Lower lobe of right lung (tissue), 2 donors: ENCODE measurements at regions not wholly inside any gene's neighbourhood (a gene's known extent, or its start where the extent isn't known, plus 50 kb on each side); places are given as distances from the start of the nearest gene placed in this dataset.
"Not testable (repeated sequence)": the region's sequence is repeated elsewhere in the genome, so short reads cannot be mapped to it uniquely, and the experiment has no call there.

Experiments
- ATAC-seq, 2 donors: fragments of 200-7000 bp; cut with Tn5 transposase; one replicate each; pipeline ENCODE4 v1.9.1; 2020 to 2022; ENCODE audit warnings: mild to moderate bottlenecking in 2 of 2, moderate library complexity in 2 of 2
- DNase-seq: peaks from one replicate; pipeline ENCODE4 v3.0.0-alpha.2; 2020
- H3K27ac ChIP-seq: fragments of 200-600 bp; one replicate; pipeline ENCODE4 v1.8.0; 2022
- H3K27me3 ChIP-seq: fragments of 200-600 bp; one replicate; pipeline ENCODE4 v1.8.0; 2022; ENCODE audit warnings: low read depth
- H3K36me3 ChIP-seq: fragments of 200-600 bp; one replicate; pipeline ENCODE4 v1.8.0; 2022; ENCODE audit warnings: mild to moderate bottlenecking
- H3K4me1 ChIP-seq: fragments of 200-600 bp; one replicate; pipeline ENCODE4 v1.8.0; 2022
- H3K4me3 ChIP-seq: fragments of 200-600 bp; one replicate; pipeline ENCODE4 v1.8.0; 2022; ENCODE audit warnings: mild to moderate bottlenecking
- H3K9me3 ChIP-seq: fragments of 200-600 bp; one replicate; pipeline ENCODE4 v1.8.0; 2022
- intact Hi-C: fragments of 100-400 bp; cut with DNase I; formaldehyde crosslinking; loops from one replicate; pipeline ENCODE4 v1.11.0; 2022
- TF ChIP-seq, protein P1 (sequence below): fragments of 200-600 bp; IDR thresholded peaks from one replicate; pipeline ENCODE4 v1.8.0; 2022; ENCODE audit warnings: antibody characterized with exemption, mild to moderate bottlenecking
- donor health status: DM: no; HTN: yes; CAD: no; lungs with severe emphysema.

DNA sequence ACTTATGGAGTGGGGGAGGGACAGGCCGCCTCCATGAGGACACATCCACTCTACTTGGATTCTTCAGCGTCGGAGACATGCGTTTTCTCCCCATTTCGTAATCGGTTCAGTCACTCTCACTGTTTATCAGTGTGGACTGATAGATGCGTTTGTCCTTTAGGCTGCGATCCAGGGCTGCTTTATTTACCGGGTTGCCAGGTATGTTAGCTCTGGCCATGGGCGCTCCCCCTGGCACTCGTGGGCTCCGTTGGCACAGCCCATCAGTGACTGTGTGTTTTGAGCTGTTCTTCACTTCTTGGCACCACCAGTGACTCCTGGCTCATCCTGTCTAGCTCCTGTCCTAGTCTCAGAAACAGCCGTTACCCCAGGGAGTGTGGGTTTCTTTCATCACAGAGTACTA, 1203.3 kb downstream of the BRD1 start:
- H3K9me3 ChIP-seq: no peaks in the 10 kb centered on the region
- H3K27me3 ChIP-seq: no peaks in the 10 kb centered on the region
- intact Hi-C loops: no loop called here
- no peaks in the 10 kb centered on the region for H3K4me1 ChIP-seq
- no peak overlapping the region for H3K4me3 ChIP-seq
- H3K27ac ChIP-seq: no peak overlapping the region
- H3K36me3 ChIP-seq: no peaks in the 10 kb centered on the region
- ATAC-seq (no peak), DNase-seq (no peak)
- TF ChIP-seq, protein P1, sequence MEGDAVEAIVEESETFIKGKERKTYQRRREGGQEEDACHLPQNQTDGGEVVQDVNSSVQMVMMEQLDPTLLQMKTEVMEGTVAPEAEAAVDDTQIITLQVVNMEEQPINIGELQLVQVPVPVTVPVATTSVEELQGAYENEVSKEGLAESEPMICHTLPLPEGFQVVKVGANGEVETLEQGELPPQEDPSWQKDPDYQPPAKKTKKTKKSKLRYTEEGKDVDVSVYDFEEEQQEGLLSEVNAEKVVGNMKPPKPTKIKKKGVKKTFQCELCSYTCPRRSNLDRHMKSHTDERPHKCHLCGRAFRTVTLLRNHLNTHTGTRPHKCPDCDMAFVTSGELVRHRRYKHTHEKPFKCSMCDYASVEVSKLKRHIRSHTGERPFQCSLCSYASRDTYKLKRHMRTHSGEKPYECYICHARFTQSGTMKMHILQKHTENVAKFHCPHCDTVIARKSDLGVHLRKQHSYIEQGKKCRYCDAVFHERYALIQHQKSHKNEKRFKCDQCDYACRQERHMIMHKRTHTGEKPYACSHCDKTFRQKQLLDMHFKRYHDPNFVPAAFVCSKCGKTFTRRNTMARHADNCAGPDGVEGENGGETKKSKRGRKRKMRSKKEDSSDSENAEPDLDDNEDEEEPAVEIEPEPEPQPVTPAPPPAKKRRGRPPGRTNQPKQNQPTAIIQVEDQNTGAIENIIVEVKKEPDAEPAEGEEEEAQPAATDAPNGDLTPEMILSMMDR: no peak

DNA sequence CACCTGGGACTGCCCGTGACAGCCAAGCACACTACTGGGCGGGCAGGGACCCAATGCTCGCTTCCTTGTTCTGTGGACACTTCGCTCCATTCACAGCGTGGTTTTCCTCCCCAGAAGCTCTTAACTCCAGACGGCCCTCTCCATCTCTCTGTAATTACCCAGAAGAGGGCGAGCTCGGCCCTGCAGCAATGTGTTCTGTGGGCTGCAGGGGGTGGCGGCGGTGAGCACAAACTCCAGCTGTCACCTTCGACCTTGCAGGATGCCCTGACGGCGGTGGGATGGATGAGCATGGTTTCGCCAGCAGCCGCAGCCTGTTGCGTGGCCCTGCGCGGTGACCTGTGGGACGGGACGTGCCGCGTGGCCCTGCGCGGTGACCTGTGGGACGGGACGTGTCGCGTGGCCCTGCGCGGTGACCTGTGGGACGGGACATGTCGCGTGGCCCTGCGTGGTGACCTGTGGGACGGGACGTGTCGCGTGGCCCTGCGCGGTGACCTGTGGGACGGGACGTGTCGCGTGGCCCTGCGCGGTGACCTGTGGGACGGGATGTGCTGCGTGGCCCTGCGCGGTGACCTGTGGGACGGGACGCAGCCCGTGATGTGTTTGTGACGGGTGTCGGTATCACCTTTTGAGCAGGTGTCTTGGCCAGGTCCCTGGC, 1204.7 kb downstream of the BRD1 start:
- H3K36me3 ChIP-seq: no peaks in the 10 kb centered on the region
- TF ChIP-seq, protein P1: no peak

DNA sequence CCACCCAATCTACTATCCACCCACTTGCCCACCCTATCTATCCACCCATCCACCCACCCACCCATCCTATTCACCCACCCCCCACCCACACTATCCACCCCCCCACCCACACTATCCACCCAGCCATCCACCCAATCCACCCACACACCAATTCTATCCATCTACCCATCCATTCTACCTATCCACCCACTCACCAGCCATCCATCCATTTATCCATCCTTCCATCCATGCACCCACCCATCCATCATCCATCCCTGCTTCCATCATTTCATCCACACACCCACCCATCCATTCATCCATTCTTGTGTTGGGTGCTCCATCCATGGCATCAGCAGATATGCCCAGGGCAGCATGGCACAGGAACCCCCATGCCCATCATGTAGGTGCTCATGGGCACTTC, 1206.6 kb downstream of the BRD1 start:
- no peaks in the 10 kb centered on the region for H3K36me3 ChIP-seq
- H3K4me3 ChIP-seq: no peak overlapping the region
- TF ChIP-seq, protein P1: no peak
- H3K9me3 ChIP-seq: no peaks in the 10 kb centered on the region
- intact Hi-C loops: no loop called here
- no peak for DNase-seq
- ATAC-seq: no peak
- H3K27ac ChIP-seq: no peak overlapping the region
- no peaks in the 10 kb centered on the region for H3K4me1 ChIP-seq
- no peaks in the 10 kb centered on the region for H3K27me3 ChIP-seq

More for the DNA sequence above, 1204.7 kb downstream of the BRD1 start:
- no peak overlapping the region for H3K27ac ChIP-seq
- H3K27me3 ChIP-seq: no peaks in the 10 kb centered on the region
- no peaks in the 10 kb centered on the region for H3K4me1 ChIP-seq
- ATAC-seq (no peak), DNase-seq (no peak)
- H3K4me3 ChIP-seq: no peak overlapping the region
- no peaks in the 10 kb centered on the region for H3K9me3 ChIP-seq
- intact Hi-C loops: no loop called here

DNA sequence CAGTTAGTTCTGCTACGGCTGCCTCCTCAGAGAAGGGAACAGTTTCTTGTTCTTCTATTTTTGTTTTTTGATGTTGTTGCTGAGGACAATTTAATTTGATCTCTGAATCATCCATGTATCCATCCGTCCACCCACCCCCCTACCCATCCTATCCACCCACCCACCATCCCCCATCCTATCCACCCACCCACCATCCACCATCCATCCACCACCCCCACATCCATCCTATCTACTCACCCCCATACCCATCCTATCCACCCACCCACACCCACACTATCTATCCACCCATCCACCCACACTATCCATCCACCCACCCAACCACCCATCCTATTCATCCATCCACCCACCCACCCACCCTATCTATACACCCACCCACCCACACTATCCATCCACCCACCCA, 1207.2 kb downstream of the BRD1 start:
- DNase-seq, H3K4me1 ChIP-seq, H3K4me3 ChIP-seq, H3K9me3 ChIP-seq, ATAC-seq, H3K27ac ChIP-seq, H3K36me3 ChIP-seq, intact Hi-C loops, H3K27me3 ChIP-seq: not testable (repeated sequence)

DNA sequence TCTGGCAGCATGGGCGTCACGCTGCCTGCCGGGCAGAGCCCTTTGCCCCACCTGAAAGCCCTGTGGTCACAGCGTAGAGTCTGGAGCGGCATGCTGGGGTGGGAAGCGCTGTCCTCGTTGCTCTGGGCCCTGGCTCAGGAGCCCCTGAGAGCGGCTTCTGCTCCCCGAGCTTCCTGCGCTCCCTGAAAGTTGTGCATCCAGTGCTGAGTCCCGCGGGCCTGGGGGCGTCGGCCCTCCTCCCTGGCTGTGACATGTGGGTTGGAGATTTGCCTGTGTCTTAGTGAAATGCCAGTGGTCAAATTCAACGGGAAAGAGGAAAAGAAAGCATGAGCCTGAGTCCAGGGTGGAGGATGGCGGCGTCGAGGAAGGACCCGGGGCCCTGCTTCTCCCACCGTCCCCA, 1208.0 kb downstream of the BRD1 start:
- no peak for DNase-seq
- Histone ChIP-seq H3K9me3 (no peaks in the 10 kb centered on the region), H3K27ac (no peak overlapping the region), H3K36me3 (no peaks in the 10 kb centered on the region), H3K4me3 (no peak overlapping the region), H3K4me1 (no peaks in the 10 kb centered on the region), H3K27me3 (no peaks in the 10 kb centered on the region)
- ATAC-seq: no peak
- TF ChIP-seq, protein P1: no peak
- intact Hi-C loops: no loop called here

DNA sequence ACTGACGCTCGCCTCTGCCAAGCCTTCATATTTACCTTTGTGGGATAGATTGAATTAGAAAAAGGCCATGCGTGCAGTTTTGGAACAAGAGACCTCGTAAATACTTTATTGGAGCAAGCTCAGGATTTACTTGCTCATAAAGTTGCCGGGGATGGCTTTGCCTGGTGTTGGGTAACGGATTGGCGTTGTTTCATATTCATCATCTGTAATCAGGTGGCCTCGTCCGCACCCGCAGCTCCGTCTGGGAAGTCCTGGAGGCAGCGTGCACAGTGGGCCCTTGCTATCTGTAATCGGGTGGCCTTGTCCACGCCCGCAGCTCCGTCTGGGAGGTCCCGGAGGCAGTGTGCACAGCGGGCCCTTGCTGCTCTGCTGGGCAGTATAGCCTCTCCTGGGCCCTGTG, 1209.3 kb downstream of the BRD1 start:
- intact Hi-C loops: no loop called here
- no peaks in the 10 kb centered on the region for H3K9me3 ChIP-seq
- H3K36me3 ChIP-seq: no peaks in the 10 kb centered on the region
- TF ChIP-seq, protein P1: no peak
- H3K27ac ChIP-seq: no peak overlapping the region
- H3K4me3 ChIP-seq: no peak overlapping the region
- DNase-seq (no peak), ATAC-seq (no peak)
- no peaks in the 10 kb centered on the region for H3K4me1 ChIP-seq
- no peaks in the 10 kb centered on the region for H3K27me3 ChIP-seq
